Aorta (tissue), 5 donors: ENCODE measurements at regions not wholly inside any gene's neighbourhood (a gene's known extent, or its start where the extent isn't known, plus 50 kb on each side); places are given as distances from the start of the nearest gene placed in this dataset.
A peak's percentile ranks its signal among the peaks of the same experiment; 100 is the strongest.
"Not testable (repeated sequence)": the region's sequence is repeated elsewhere in the genome, so short reads cannot be mapped to it uniquely, and the experiment has no call there.

Experiments used
- ATAC-seq: fragments of 200-7000 bp; cut with Tn5 transposase; one replicate; pipeline ENCODE4 v1.9.1; 2022; ENCODE audit warnings: moderate library complexity; ENCODE audit not compliant: low FRiP score
- DNase-seq, 2 donors: peaks; one replicate each; pipeline ENCODE4 v3.0.0-alpha.2; 2020
- H3K27ac ChIP-seq, 2 donors: one replicate each; pipeline ENCODE4 v1.5.1; 2013; ENCODE audit warnings: low read length in 2 of 2, mild to moderate bottlenecking in 2 of 2, moderate library complexity in 2 of 2, control low read depth in 1 of 2, inconsistent platforms in 1 of 2, low read depth in 1 of 2
- H3K27me3 ChIP-seq, 2 donors: one replicate each; pipeline ENCODE4 v1.6.1; 2013; ENCODE audit warnings: control low read depth in 1 of 2, low read length in 1 of 2, mild to moderate bottlenecking in 1 of 2, moderate library complexity in 1 of 2; ENCODE audit not compliant: insufficient read depth in 2 of 2, control insufficient read depth in 1 of 2
- H3K36me3 ChIP-seq, 2 donors: one replicate each; pipeline ENCODE4 v1.6.1; 2013; ENCODE audit warnings: control low read depth in 1 of 2, low read length in 1 of 2, mild to moderate bottlenecking in 1 of 2; ENCODE audit not compliant: insufficient read depth in 2 of 2, control insufficient read depth in 1 of 2
- H3K4me1 ChIP-seq, 2 donors: one replicate each; pipeline ENCODE4 v1.6.1; 2013; ENCODE audit warnings: low read length in 2 of 2, control low read depth in 1 of 2, mild to moderate bottlenecking in 1 of 2, moderate library complexity in 1 of 2; ENCODE audit not compliant: insufficient read depth in 2 of 2, control insufficient read depth in 1 of 2
- H3K4me3 ChIP-seq, 2 donors: one replicate each; pipeline ENCODE4 v1.5.1; 2013; ENCODE audit warnings: low read length in 2 of 2, control low read depth in 1 of 2, mild to moderate bottlenecking in 1 of 2
- H3K9me3 ChIP-seq: one replicate; pipeline ENCODE4 v1.6.1; 2013; ENCODE audit warnings: mild to moderate bottlenecking, low read length; ENCODE audit not compliant: control insufficient read depth
- WGBS, 2 donors: extraction: QIAGEN DNeasy Blood & Tissue Kit; methylation state at CpG; one replicate each; pipeline ENCODE4 v1.1.7; 2013; 5-methylcytosine and 5-hydroxymethylcytosine counted together
- intact Hi-C, 2 donors: fragments of 100-400 bp; cut with DNase I; formaldehyde crosslinking; loops; one replicate each; pipeline versions ENCODE4 v1.14.2 to v1.15.0; 2022
- donor health status: healthy with polysubstance abuse.
- donor health status: Bipolar disorder and iron deficiency.
- donor health status: DM: no; HTN: no; CAD: no.
- donor health status: DM: no; HTN: no; CAD: no.
- donor health status: DM: yes; HTN: yes; CAD: no.

DNA sequence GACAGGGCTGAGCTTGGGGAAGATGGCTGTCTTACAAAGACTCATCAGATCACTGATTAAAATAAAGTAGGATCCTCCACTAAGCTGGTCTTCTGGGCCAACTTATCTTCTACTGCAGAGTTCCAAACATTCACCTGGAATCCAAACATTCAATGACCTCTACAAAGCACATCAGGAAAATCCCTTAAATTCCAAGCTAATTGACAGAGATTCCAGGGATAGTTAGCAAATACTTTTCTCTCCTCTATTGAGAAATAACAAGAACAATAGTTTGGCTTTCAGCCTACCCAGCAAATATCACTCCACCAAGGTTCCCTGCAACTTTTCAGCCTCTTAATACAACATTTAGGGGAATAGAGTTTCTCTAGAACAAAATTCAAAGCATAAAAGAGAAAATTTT, 140.6 kb upstream of the LIFR start:
- ATAC-seq (no peak), DNase-seq (no peak)
- intact Hi-C loops = no loop called here
- H3K27me3 ChIP-seq = no peaks in the 10 kb centered on the region
- no peak overlapping the region for H3K4me3 ChIP-seq
- no peak overlapping the region for H3K27ac ChIP-seq
- no peaks in the 10 kb centered on the region for H3K36me3 ChIP-seq
- no peaks in the 10 kb centered on the region for H3K4me1 ChIP-seq
- peaks cover 1% of the 10 kb centered on the region for H3K9me3 ChIP-seq

DNA sequence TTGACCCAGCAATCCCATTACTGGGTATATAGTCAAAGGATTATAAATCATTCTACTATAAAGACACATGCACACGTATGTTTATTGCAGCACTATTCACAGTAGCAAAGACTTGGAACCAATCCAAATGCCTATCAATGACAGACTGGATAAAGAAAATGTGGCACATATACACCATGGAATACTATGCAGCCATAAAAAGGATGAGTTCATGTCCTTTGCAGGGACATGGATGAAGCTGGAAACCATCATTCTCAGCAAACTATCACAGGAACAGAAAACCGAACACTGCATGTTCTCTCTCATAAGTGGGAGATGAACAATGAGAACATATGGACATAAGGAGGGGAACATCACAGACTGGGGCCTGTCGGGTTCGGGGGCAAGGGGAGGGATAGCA, 140.3 kb upstream of the OSMR start:
- H3K9me3 ChIP-seq, H3K4me1 ChIP-seq, H3K27ac ChIP-seq, H3K36me3 ChIP-seq, H3K27me3 ChIP-seq, ATAC-seq, DNase-seq, H3K4me3 ChIP-seq, intact Hi-C loops: not testable (repeated sequence)
- WGBS, 2 donors = 92 to 95% methylated on average over 4 of the region's 4 CpGs

DNA sequence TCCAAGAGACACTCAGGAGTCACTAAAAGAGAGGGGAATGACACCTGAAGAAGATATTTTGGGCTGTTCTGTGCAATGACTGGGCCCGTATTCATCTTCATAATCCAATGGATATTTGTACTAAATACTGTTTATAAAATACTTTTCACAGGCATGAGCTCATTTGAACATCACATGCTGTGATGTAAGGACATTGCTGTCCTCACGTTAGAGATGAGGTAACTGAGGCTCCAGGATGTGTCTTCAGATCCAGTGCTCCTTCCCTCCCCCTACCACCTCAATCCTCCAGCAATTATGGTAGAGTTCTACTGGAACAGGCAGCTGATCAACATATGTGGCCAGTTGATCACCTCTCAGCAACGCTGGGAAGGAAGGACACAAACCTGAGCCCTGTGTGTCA, 139.4 kb upstream of the OSMR start:
- no peaks in the 10 kb centered on the region for H3K36me3 ChIP-seq
- ATAC-seq (no peak), DNase-seq (no peak)
- H3K9me3 ChIP-seq = no peaks in the 10 kb centered on the region
- no peak overlapping the region for H3K27ac ChIP-seq
- no peaks in the 10 kb centered on the region for H3K4me1 ChIP-seq
- WGBS, 2 donors = 82 to 89% methylated on average over 3 of the region's 3 CpGs
- intact Hi-C loops = no loop called here
- no peaks in the 10 kb centered on the region for H3K27me3 ChIP-seq
- H3K4me3 ChIP-seq = no peak overlapping the region

DNA sequence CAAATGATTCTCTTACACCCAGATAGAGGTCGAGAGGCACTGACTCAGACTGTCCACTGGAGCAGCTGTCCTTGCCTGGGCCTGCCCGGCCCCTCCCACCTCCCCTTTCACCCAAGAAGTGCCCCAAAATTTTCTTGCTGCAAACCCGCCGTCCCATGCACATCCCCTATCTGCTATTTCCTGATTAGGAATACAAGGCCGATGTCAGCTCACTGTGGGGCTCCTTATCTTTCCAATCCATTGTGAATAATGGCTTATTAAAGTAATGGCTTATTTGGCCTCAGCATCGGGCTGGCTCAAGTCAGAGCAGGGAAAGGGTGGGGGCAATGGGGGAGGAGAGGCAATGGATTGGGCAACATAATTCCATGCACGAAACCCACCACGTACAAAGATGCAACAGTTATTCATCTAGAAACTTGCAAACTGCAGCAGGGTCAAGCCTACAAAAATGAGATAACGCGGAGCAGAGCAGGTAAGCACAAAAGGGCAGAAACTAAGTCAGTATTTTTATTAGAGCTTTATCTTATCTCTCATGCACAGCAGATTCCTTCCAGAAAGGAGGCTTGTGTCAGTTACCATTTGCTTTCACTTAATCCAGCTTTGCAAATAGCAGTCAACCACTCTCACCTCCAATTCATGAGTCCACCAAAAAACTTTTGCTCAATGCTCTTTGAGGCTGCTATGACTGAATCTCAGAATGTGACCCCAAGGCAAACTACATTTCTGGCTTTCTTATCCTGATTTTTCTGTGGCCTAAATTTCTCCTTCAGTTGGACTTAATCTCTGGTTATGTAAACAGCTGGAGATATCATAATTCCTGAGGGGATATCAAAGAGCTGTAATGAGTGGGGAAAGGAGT, 138.2 kb upstream of the OSMR start:
- H3K27ac ChIP-seq = no peak overlapping the region
- H3K9me3 ChIP-seq = no peaks in the 10 kb centered on the region
- WGBS, 2 donors = 78 to 79% methylated on average over 10 of the region's 10 CpGs
- no peaks in the 10 kb centered on the region for H3K36me3 ChIP-seq
- no peak for DNase-seq
- ATAC-seq = no peak
- no peaks in the 10 kb centered on the region for H3K27me3 ChIP-seq
- intact Hi-C loops = no loop called here
- H3K4me3 ChIP-seq = no peak overlapping the region
- H3K4me1 ChIP-seq = no peaks in the 10 kb centered on the region

DNA sequence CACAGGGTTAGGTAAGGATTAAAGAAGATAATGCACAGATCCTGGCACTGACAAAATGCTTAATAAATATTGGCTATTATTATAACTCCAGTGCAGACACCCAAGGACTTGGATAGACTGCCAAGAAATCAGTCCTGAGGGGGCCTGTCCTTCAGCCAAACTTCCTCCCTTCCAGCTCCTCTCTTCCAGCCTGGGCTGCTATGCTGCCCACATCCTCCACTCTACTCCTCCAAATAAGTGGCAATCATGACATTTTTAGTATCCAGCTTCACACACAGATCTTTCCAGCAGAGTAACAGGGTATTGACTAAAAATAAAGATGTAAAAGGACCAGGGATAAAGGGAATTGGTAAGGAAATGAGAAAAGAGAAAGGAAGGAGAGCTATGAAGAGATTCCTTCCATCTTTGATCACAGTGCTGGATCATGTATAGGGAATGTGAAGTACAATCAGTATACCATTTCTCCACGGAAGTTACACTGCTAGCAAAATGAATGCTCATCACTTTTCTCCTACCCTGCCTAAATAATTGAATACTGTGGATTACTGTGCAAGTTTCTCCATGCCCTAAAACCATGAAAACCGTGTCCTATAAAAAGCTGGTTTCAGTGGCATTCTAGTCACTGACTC, 136.0 kb upstream of the OSMR start:
- ATAC-seq (no peak), DNase-seq (no peak)
- intact Hi-C loops = no loop called here
- no peaks in the 10 kb centered on the region for H3K36me3 ChIP-seq
- no peak overlapping the region for H3K27ac ChIP-seq
- H3K9me3 ChIP-seq = no peaks in the 10 kb centered on the region
- no peak overlapping the region for H3K4me3 ChIP-seq
- 71 to 74% methylated on average over 2 of the region's 2 CpGs for WGBS, 2 donors
- H3K4me1 ChIP-seq = no peaks in the 10 kb centered on the region
- no peaks in the 10 kb centered on the region for H3K27me3 ChIP-seq

DNA sequence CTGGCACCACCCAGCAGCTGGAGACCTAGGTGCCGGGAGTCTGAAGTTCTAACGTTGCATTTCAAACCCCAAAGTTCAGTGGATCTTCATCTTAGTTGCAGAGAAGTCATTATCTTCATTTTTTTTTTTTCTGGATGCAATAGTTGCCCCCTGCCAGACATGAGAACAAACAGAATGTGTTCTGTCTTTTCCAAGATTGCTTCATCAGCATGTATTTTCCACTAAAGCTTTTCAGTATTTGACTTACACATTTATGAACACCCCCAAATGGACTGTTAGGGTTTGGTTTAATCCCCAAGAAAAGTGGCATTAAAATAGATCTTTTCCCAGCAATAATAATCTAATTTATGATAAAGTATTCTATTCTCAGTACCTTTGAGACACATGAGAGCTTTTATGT, 135.2 kb upstream of the OSMR start:
- H3K9me3 ChIP-seq = no peaks in the 10 kb centered on the region
- ATAC-seq = no peak
- H3K4me3 ChIP-seq = no peak overlapping the region
- no peaks in the 10 kb centered on the region for H3K4me1 ChIP-seq
- no peak overlapping the region for H3K27ac ChIP-seq
- DNase-seq = no peak
- H3K36me3 ChIP-seq = no peaks in the 10 kb centered on the region
- no peaks in the 10 kb centered on the region for H3K27me3 ChIP-seq
- WGBS, 2 donors = 88 to 93% methylated on average over 2 of the region's 2 CpGs
- intact Hi-C loops = no loop called here

DNA sequence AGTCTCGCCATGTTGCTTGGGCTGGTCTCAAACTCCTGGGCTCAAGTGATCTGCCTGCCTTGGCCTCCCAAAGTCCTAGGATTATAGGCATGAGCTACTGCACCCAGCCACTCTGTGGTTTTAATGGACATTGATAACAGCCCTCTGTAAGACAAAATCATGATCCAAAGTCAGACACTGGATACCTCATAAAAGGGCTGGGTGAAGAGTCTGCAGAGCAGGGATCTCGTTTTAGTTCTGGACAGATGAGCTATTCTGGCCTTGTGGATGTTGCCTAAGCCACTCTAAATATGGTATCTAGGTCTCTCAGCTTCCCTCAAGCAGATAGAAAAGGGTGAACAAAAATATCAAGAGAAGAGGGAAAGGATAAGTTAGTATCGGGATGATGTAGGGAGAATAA, 133.4 kb upstream of the OSMR start:
- DNase-seq (no peak), ATAC-seq (no peak)
- Histone ChIP-seq H3K9me3 (no peaks in the 10 kb centered on the region), H3K36me3 (no peaks in the 10 kb centered on the region), H3K27ac (no peak overlapping the region), H3K4me1 (no peaks in the 10 kb centered on the region), H3K4me3 (no peak overlapping the region), H3K27me3 (no peaks in the 10 kb centered on the region)
- WGBS, 2 donors = 82 to 92% methylated on average over 3 of the region's 3 CpGs
- intact Hi-C loops = no loop called here

DNA sequence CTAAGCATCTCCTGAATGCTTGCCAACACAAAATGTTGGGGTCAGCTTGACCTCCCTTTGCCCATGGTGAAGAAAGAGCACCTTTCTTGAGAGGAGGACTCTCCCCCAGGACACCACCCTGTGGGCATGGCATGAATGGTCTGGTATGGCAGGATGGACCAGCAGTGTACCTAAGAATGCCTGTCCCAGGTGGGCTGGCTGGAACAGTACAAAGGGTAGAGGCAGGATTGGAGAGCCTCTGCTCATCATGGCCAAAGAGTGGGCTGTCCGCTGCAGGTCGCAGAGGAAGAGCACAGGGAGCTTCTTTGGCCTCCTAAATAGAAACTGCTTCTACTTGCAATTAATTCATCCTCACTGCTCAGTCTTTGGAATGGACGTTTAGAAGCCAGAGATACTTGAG, 131.6 kb upstream of the OSMR start:
- WGBS, 2 donors = 87 to 91% methylated on average over 3 of the region's 3 CpGs
- peak; percentile 37 for ATAC-seq

DNA sequence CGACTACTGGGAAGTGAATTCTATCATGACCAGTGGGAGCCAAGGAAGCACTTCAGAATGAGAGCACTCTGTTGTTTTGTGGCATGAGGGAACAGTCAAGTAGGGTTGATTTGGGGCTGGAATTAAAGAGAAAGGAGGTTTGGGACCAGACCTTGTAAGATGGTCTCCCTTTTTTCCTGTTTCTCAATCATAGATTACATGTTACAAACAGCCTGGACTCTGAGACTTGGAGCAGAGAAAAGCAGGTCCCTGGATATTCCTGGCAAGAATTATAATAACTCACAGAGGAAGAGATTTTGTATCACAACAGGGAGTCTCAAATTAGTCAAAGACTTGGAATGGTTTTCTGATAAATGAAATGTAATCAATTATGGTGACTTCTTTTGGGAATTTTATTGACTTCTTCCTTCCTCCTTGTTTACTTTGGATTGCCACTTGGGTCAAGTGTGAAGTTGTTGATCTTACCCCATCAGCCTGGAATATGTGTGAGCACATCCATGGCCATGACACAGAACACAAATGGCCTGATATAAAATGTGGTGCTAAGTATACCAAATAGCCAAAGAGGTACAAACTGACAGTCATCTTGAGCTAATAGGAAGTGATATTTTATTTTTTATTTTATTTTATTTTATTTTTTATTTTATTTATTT, 131.0 kb upstream of the OSMR start:
- WGBS, 2 donors = 67 to 88% methylated on average over 1 of the region's 1 CpG
- H3K9me3 ChIP-seq = no peaks in the 10 kb centered on the region
- no peak overlapping the region for H3K27ac ChIP-seq
- ATAC-seq = peak; percentile 63
- H3K27me3 ChIP-seq = no peaks in the 10 kb centered on the region
- no peak overlapping the region for H3K4me3 ChIP-seq
- no peaks in the 10 kb centered on the region for H3K36me3 ChIP-seq
- H3K4me1 ChIP-seq = no peaks in the 10 kb centered on the region
- intact Hi-C loops = no loop called here
- no peak for DNase-seq

More for the DNA sequence above, 131.6 kb upstream of the OSMR start:
- intact Hi-C loops = no loop called here
- DNase-seq = no peak
- no peaks in the 10 kb centered on the region for H3K36me3 ChIP-seq
- no peaks in the 10 kb centered on the region for H3K27me3 ChIP-seq
- H3K9me3 ChIP-seq = no peaks in the 10 kb centered on the region
- H3K4me3 ChIP-seq = no peak overlapping the region
- no peak overlapping the region for H3K27ac ChIP-seq
- no peaks in the 10 kb centered on the region for H3K4me1 ChIP-seq
